T-cell (primary cell): ENCODE measurements at regions not wholly inside any gene's neighbourhood (a gene's known extent, or its start where the extent isn't known, plus 50 kb on each side); places are given as distances from the start of the nearest gene placed in this dataset.

ENCODE experiments used
- ATAC-seq, 4 experiments: fragments of 200-7000 bp in 3 of 4; fragments of 150-1000 bp in 1 of 4; cut with Tn5 transposase; replicated peaks in 1 of 4; 1 replicate in 3 of 4; 2 replicates in 1 of 4; pipeline ENCODE4 v1.10.0; 2021; ENCODE audit warnings: moderate library complexity in 3 of 4, mild to moderate bottlenecking in 2 of 4, moderate number of reproducible peaks in 1 of 4
- CTCF ChIA-PET, 2 donors: fragments of 300-600 bp; sonication (Branson Sonifier 250); formaldehyde crosslinking; loops; one replicate each; lab custom pipeline; 2022; ENCODE audit warnings: antibody characterized with exemption in 2 of 2; lab: Charles Lee
- POLR2A ChIA-PET, 2 donors: fragments of 300-600 bp; sonication (Branson Sonifier 250); formaldehyde crosslinking; loops; one replicate each; lab custom pipeline; 2022; ENCODE audit warnings: antibody characterized with exemption in 2 of 2; lab: Charles Lee
- DNase-seq, 35 experiments: peaks; one replicate each; pipeline versions ENCODE4 v3.0.0 to v3.0.0-alpha.2; 2013 to 2023
- H3K27ac ChIP-seq: one replicate; pipeline ENCODE4 v1.5.1; 2013; ENCODE audit warnings: low read length
- H3K27me3 ChIP-seq, 2 experiments: replicated peaks in 1 of 2; 1 replicate in 1 of 2; 2 replicates in 1 of 2; pipeline versions ENCODE4 v1.6.1 to v1.7.0; 2013; ENCODE audit warnings: low read length in 1 of 2, mixed read lengths in 1 of 2; ENCODE audit not compliant: control insufficient read depth in 2 of 2, insufficient read depth in 2 of 2; ENCODE audit errors: extremely low read depth in 1 of 2
- H3K36me3 ChIP-seq, 2 donors: 1 replicate in 1 of 2; 2 replicates in 1 of 2; pipeline versions ENCODE4 v1.6.1 to v1.7.0; 2013; ENCODE audit warnings: low read length in 1 of 2; ENCODE audit not compliant: control insufficient read depth in 2 of 2, insufficient read depth in 1 of 2; ENCODE audit errors: extremely low read depth in 1 of 2
- H3K4me1 ChIP-seq, 2 experiments: 1 replicate in 1 of 2; 2 replicates in 1 of 2; pipeline versions ENCODE4 v1.6.1 to v1.7.0; 2013; ENCODE audit warnings: low read length in 2 of 2, mixed read lengths in 1 of 2; ENCODE audit not compliant: insufficient read depth in 2 of 2, control insufficient read depth in 1 of 2; ENCODE audit errors: extremely low read depth in 1 of 2
- H3K4me3 ChIP-seq, 2 donors: 1 replicate in 1 of 2; 2 replicates in 1 of 2; pipeline versions ENCODE4 v1.5.1 to v1.7.0; 2013; ENCODE audit warnings: mild to moderate bottlenecking in 2 of 2, low read length in 1 of 2, moderate library complexity in 1 of 2; ENCODE audit not compliant: control insufficient read depth in 1 of 2; ENCODE audit errors: extremely low read depth in 1 of 2
- H3K9me3 ChIP-seq: 2 replicates; pipeline ENCODE4 v1.7.0; 2013
- H3K27ac Mint-ChIP-seq, 2 donors: one replicate each; pipeline ENCODE4 v1.8.0; 2020 to 2021; ENCODE audit warnings: mild to moderate bottlenecking in 2 of 2, mixed read lengths in 2 of 2
- H3K27me3 Mint-ChIP-seq, 2 donors: one replicate each; pipeline ENCODE4 v1.8.0; 2021 to 2022; ENCODE audit warnings: mixed read lengths in 2 of 2
- H3K36me3 Mint-ChIP-seq: one replicate; pipeline ENCODE4 v1.8.0; 2021; ENCODE audit warnings: mixed read lengths
- H3K4me1 Mint-ChIP-seq, 3 donors: one replicate each; pipeline ENCODE4 v1.8.0; 2020 to 2022; ENCODE audit warnings: mixed read lengths in 3 of 3, mild to moderate bottlenecking in 1 of 3
- H3K4me3 Mint-ChIP-seq, 3 donors: one replicate each; pipeline ENCODE4 v1.8.0; 2020 to 2022; ENCODE audit warnings: mild to moderate bottlenecking in 3 of 3, mixed read lengths in 3 of 3, moderate library complexity in 3 of 3
- H3K9me3 Mint-ChIP-seq, 3 donors: one replicate each; pipeline ENCODE4 v1.8.0; 2020 to 2022; ENCODE audit warnings: mixed read lengths in 3 of 3
- WGBS: methylation state at CpG from one replicate; pipeline ENCODE4 v1.1.5; 2013; ENCODE audit warnings: missing lambda C conversion rate; ENCODE audit not compliant: insufficient coverage; 5-methylcytosine and 5-hydroxymethylcytosine counted together

DNA sequence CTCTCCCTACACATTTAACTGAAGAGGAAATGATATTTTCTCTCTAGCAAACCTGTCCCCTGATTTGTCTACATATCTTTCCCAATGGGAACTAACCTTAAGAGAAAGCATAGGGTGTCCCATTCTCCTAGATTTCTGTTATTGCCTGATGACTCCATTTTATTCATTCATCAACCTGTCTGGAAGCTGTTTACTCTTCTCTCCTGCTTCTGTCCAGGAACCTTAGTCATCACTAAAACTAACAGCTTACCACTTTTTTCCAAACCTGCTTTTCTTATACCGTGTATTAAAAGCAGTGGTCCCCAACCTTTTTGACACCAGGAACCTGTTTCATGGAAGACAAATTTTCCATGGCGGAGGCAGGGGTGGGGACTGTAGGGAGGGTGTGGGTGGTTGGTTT, 473.3 kb upstream of the PCDH15 start:
- CTCF ChIA-PET = no interaction called here
- H3K36me3 Mint-ChIP-seq = no peaks in the 10 kb centered on the region
- Histone ChIP-seq H3K9me3 (no peaks in the 10 kb centered on the region), H3K4me1 (no peaks in the 10 kb centered on the region), H3K36me3 (no peaks in the 10 kb centered on the region), H3K4me3 (no peak overlapping the region), H3K27me3 (no peaks in the 10 kb centered on the region), H3K27ac (no peak overlapping the region)
- H3K27me3 Mint-ChIP-seq = no peaks in the 10 kb centered on the region
- ATAC-seq = no peak
- WGBS = 60% methylated on average over 1 of the region's 2 CpGs
- H3K4me3 Mint-ChIP-seq = no peak overlapping the region
- POLR2A ChIA-PET = no interaction called here
- no peak overlapping the region for H3K27ac Mint-ChIP-seq
- H3K4me1 Mint-ChIP-seq = no peaks in the 10 kb centered on the region
- H3K9me3 Mint-ChIP-seq = peaks cover 3 to 11% (median 6%) of the 10 kb centered on the region in 3 donors
- DNase-seq = no peak

DNA sequence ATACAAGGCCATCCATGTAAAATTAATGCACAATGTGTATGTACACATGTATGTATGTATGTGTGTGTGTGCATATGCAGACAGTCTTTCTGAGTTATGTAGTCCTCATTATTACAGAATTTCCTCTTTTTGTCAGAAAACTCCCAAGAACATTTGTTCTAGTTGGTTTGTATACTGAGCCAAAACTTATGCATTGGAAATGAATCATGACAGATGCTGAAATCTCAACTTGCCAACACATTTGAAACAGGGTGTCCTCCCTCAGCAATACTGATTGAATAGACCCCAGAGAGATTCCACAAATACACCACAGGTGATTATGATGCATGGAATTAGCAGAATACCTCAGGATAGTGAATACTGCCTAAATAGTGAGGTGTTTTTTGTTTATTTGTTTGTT, 472.9 kb upstream of the PCDH15 start:
- H3K36me3 ChIP-seq = no peaks in the 10 kb centered on the region
- Mint-ChIP-seq H3K27me3 (no peaks in the 10 kb centered on the region), H3K9me3 (peaks cover 3 to 11% (median 7%) of the 10 kb centered on the region in 3 donors), H3K36me3 (no peaks in the 10 kb centered on the region), H3K27ac (no peak overlapping the region), H3K4me3 (no peak overlapping the region), H3K4me1 (no peaks in the 10 kb centered on the region)
- no peak overlapping the region for H3K27ac ChIP-seq
- no peaks in the 10 kb centered on the region for H3K9me3 ChIP-seq
- H3K4me3 ChIP-seq = no peak overlapping the region
- CTCF ChIA-PET = no interaction called here
- DNase-seq (no peak), ATAC-seq (no peak)
- H3K27me3 ChIP-seq = no peaks in the 10 kb centered on the region
- POLR2A ChIA-PET = no interaction called here
- no peaks in the 10 kb centered on the region for H3K4me1 ChIP-seq

DNA sequence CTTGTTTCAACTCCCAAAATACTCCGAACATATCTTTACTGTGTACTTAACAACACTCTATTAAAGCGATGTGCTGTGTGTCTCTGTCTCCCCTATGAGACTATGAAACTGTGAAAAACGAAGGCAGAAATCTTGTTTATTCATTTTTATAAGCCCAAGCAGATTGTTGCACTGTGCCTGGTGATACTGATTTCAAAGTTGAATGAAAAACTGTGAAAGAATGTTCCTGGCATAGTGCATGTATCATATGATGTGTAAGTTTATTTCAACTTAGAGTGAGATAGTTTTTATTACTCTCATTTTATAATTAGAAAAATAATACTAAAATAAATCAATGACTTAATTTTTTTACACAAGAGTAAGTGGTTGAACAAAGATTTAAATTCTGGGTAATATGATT, 471.9 kb upstream of the PCDH15 start:
- WGBS = no CpG with 5 or more reads among the region's 3 CpGs
- H3K9me3 ChIP-seq = no peaks in the 10 kb centered on the region
- H3K27me3 ChIP-seq = no peaks in the 10 kb centered on the region
- H3K36me3 Mint-ChIP-seq = no peaks in the 10 kb centered on the region
- no peak overlapping the region for H3K27ac Mint-ChIP-seq
- DNase-seq = no peak
- H3K4me1 ChIP-seq = no peaks in the 10 kb centered on the region
- H3K9me3 Mint-ChIP-seq = peaks cover 3 to 11% (median 7%) of the 10 kb centered on the region in 3 donors
- no peak overlapping the region for H3K4me3 Mint-ChIP-seq
- no peaks in the 10 kb centered on the region for H3K36me3 ChIP-seq
- ChIA-PET CTCF (no interaction called here), POLR2A (no interaction called here)
- no peak for ATAC-seq
- H3K27ac ChIP-seq = no peak overlapping the region
- no peaks in the 10 kb centered on the region for H3K27me3 Mint-ChIP-seq
- no peaks in the 10 kb centered on the region for H3K4me1 Mint-ChIP-seq
- H3K4me3 ChIP-seq = no peak overlapping the region

DNA sequence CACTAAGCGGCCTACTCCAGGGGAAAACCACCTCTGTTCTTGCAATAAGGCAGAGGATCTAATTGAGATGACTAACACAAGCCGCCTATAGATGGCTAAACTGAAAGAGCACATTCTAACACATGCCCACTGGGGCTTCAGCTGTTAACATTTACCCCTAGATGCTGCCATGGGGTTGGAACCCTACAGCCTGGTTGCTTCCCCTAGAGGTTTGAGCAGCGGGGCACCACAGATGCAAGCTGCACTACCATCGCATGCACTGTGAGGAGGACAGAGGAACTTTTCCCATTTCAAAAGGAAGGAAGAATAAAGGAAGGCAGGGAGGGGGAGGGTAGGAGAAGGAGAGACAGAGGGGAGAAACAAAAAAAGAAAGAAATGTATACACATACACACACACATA, 465.8 kb upstream of the PCDH15 start:
- ATAC-seq (no peak), DNase-seq (no peak)
- H3K27me3 Mint-ChIP-seq = no peaks in the 10 kb centered on the region
- no peaks in the 10 kb centered on the region for H3K4me1 ChIP-seq
- WGBS = 83% methylated on average over 2 of the region's 4 CpGs
- no peaks in the 10 kb centered on the region for H3K4me1 Mint-ChIP-seq
- no peaks in the 10 kb centered on the region for H3K27me3 ChIP-seq
- CTCF ChIA-PET = no interaction called here
- peaks cover 3 to 16% (median 7%) of the 10 kb centered on the region in 3 donors for H3K9me3 Mint-ChIP-seq
- no peaks in the 10 kb centered on the region for H3K36me3 Mint-ChIP-seq
- no peak overlapping the region for H3K4me3 ChIP-seq
- POLR2A ChIA-PET = interaction anchor here in 1 of 2 donors (0.7 kb wide), 2 partner anchors 14 to 283 kb away, joined by 3 to 5 read pairs; no protein-coding TSS in a partner anchor
- H3K27ac ChIP-seq = no peak overlapping the region
- H3K36me3 ChIP-seq = no peaks in the 10 kb centered on the region
- H3K4me3 Mint-ChIP-seq = no peak overlapping the region
- H3K27ac Mint-ChIP-seq = no peak overlapping the region
- no peaks in the 10 kb centered on the region for H3K9me3 ChIP-seq

GRCh38 chr10:55263327-55263726, 462.3 kb upstream of the PCDH15 start:
- H3K36me3 ChIP-seq = no peaks in the 10 kb centered on the region
- POLR2A ChIA-PET = no interaction called here
- no peaks in the 10 kb centered on the region for H3K9me3 ChIP-seq
- peaks cover 2 to 13% (median 5%) of the 10 kb centered on the region in 3 donors for H3K9me3 Mint-ChIP-seq
- WGBS = no CpG with 5 or more reads among the region's 5 CpGs
- DNase-seq = no peak
- H3K4me1 Mint-ChIP-seq = no peaks in the 10 kb centered on the region
- no peaks in the 10 kb centered on the region for H3K36me3 Mint-ChIP-seq
- CTCF ChIA-PET = interaction anchor here in 1 of 2 donors (0.6 kb wide), 1 partner anchor 1973 kb away, joined by 3 read pairs; no protein-coding TSS in a partner anchor
- no peaks in the 10 kb centered on the region for H3K27me3 ChIP-seq
- no peak overlapping the region for H3K4me3 ChIP-seq
- no peak overlapping the region for H3K27ac Mint-ChIP-seq
- no peaks in the 10 kb centered on the region for H3K27me3 Mint-ChIP-seq
- no peaks in the 10 kb centered on the region for H3K4me1 ChIP-seq
- no peak for ATAC-seq
- no peak overlapping the region for H3K4me3 Mint-ChIP-seq
- H3K27ac ChIP-seq = no peak overlapping the region

GRCh38 chr10:55242544-55242943, 441.5 kb upstream of the PCDH15 start:
- POLR2A ChIA-PET = no interaction called here
- ATAC-seq (no peak), DNase-seq (no peak)
- no CpG with 5 or more reads among the region's 6 CpGs for WGBS
- no peak overlapping the region for H3K27ac Mint-ChIP-seq
- peaks cover 5 to 11% (median 7%) of the 10 kb centered on the region in 3 donors for H3K9me3 Mint-ChIP-seq
- Histone ChIP-seq H3K27ac (no peak overlapping the region), H3K36me3 (no peaks in the 10 kb centered on the region), H3K9me3 (no peaks in the 10 kb centered on the region), H3K4me3 (no peak overlapping the region), H3K27me3 (no peaks in the 10 kb centered on the region), H3K4me1 (no peaks in the 10 kb centered on the region)
- H3K4me3 Mint-ChIP-seq = no peak overlapping the region
- H3K36me3 Mint-ChIP-seq = no peaks in the 10 kb centered on the region
- H3K4me1 Mint-ChIP-seq = no peaks in the 10 kb centered on the region
- CTCF ChIA-PET = interaction anchor here in 1 of 2 donors (0.6 kb wide), 1 partner anchor 161 kb away, joined by 3 read pairs; no protein-coding TSS in a partner anchor
- no peaks in the 10 kb centered on the region for H3K27me3 Mint-ChIP-seq

DNA sequence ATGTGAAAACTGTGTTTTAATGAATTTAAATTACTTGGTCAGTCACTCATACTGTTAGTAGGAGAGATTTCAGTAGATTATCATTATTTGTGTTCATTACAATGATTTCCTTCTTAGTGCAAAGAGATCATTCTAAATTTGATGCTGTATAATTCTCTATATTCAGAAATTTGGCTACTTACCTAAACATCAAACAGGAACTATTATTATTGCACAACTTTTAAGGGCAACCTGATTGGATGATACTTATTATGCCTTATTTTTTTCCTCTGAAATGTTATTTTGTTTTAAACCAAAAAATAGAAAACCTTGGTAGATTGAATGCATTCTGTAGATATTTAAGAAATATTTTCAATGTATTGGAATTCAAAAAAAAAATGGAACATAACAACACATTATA, 436.4 kb upstream of the PCDH15 start:
- H3K27ac Mint-ChIP-seq = no peak overlapping the region
- H3K4me1 Mint-ChIP-seq = no peaks in the 10 kb centered on the region
- H3K27me3 Mint-ChIP-seq = no peaks in the 10 kb centered on the region
- no peaks in the 10 kb centered on the region for H3K36me3 Mint-ChIP-seq
- no peak overlapping the region for H3K4me3 ChIP-seq
- no peak for DNase-seq
- no peaks in the 10 kb centered on the region for H3K36me3 ChIP-seq
- ChIA-PET CTCF (no interaction called here), POLR2A (interaction anchor here in 1 of 2 donors (0.7 kb wide), 1 partner anchor 1018 kb away, joined by 5 read pairs; no protein-coding TSS in a partner anchor)
- no peaks in the 10 kb centered on the region for H3K9me3 ChIP-seq
- H3K27me3 ChIP-seq = no peaks in the 10 kb centered on the region
- no peak overlapping the region for H3K4me3 Mint-ChIP-seq
- H3K4me1 ChIP-seq = no peaks in the 10 kb centered on the region
- no peak for ATAC-seq
- no peak overlapping the region for H3K27ac ChIP-seq
- H3K9me3 Mint-ChIP-seq = peaks cover 0 to 13% (median 8%) of the 10 kb centered on the region in 3 donors
